HEK293T (cell line): ENCODE measurements at regions not wholly inside any gene's neighbourhood (a gene's known extent, or its start where the extent isn't known, plus 50 kb on each side); places are given as distances from the start of the nearest gene placed in this dataset.

Experiments
- BHLHE40 ChIP-seq: fragments of 450-650 bp; IDR thresholded peaks from 2 replicates; pipeline ENCODE4 v1.6.1; 2016; ENCODE audit warnings: mild to moderate bottlenecking, moderate library complexity, borderline replicate concordance
- FOXA1 ChIP-seq: fragments of 450-650 bp; IDR thresholded peaks from 2 replicates; pipeline ENCODE4 v1.6.1; 2016; ENCODE audit warnings: mild to moderate bottlenecking
- FOXK2 ChIP-seq: fragments of 450-650 bp; IDR thresholded peaks from 2 replicates; pipeline ENCODE4 v1.6.1; 2016; ENCODE audit warnings: mild to moderate bottlenecking
- FOXM1 ChIP-seq: fragments of 450-650 bp; IDR thresholded peaks from 2 replicates; pipeline ENCODE4 v1.6.1; 2017; ENCODE audit warnings: mild to moderate bottlenecking, borderline replicate concordance
- HDGF ChIP-seq: fragments of 450-650 bp; IDR thresholded peaks from 2 replicates; pipeline ENCODE4 v1.6.1; 2017; ENCODE audit warnings: antibody characterized with exemption, borderline replicate concordance
- L3MBTL2 ChIP-seq: fragments of 450-650 bp; conservative IDR thresholded peaks from 2 replicates; pipeline ENCODE4 v1.6.1; 2016; ENCODE audit warnings: mild to moderate bottlenecking
- NFRKB ChIP-seq: fragments of 450-650 bp; IDR thresholded peaks from 2 replicates; pipeline ENCODE4 v1.6.1; 2016; ENCODE audit warnings: mild to moderate bottlenecking, moderate library complexity
- SP1 ChIP-seq: fragments of 450-650 bp; IDR thresholded peaks from 2 replicates; pipeline ENCODE4 v1.6.1; 2017
- SUZ12 ChIP-seq: fragments of 450-650 bp; IDR thresholded peaks from 2 replicates; pipeline ENCODE4 v1.6.1; 2016; ENCODE audit warnings: mild to moderate bottlenecking
- ZNF384 ChIP-seq: fragments of 450-650 bp; IDR thresholded peaks from 2 replicates; pipeline ENCODE4 v1.6.1; 2016

GRCh38 chr6:156627524-156627923 is 149.7 kb upstream of the ARID1B start:
- no peak for TF ChIP-seq HDGF
- TF ChIP-seq FOXK2: no peak
- no peak for TF ChIP-seq FOXM1
- no peak for TF ChIP-seq FOXA1
- TF ChIP-seq SP1: no peak
- no peak for TF ChIP-seq L3MBTL2
- no peak for TF ChIP-seq BHLHE40
- no peak for TF ChIP-seq ZNF384
- no peak for TF ChIP-seq SUZ12
- TF ChIP-seq NFRKB: no peak
